CD4-positive, alpha-beta memory T cell (primary cell): ENCODE measurements at regions not wholly inside any gene's neighbourhood (a gene's known extent, or its start where the extent isn't known, plus 50 kb on each side); places are given as distances from the start of the nearest gene placed in this dataset.

Source experiments
- CTCF ChIA-PET: fragments of 350-600 bp; sonication (Branson Sonifier 250); formaldehyde crosslinking; loops from one replicate; lab custom pipeline; 2021; ENCODE audit warnings: inconsistent platforms; ENCODE audit not compliant: partially characterized antibody; lab: Charles Lee
- POLR2A ChIA-PET: fragments of 350-600 bp; sonication (Branson Sonifier 250); formaldehyde crosslinking; loops from one replicate; lab custom pipeline; 2021; ENCODE audit not compliant: partially characterized antibody; lab: Charles Lee
- DNase-seq, 5 donors: peaks; one replicate each; pipeline versions ENCODE4 v3.0.0 to v3.0.0-alpha.2; 2020 to 2022; ENCODE audit warnings: mixed read lengths in 1 of 5
- H3K27ac ChIP-seq: one replicate; pipeline ENCODE4 v1.7.0; 2013; ENCODE audit warnings: low read depth, low read length
- H3K27me3 ChIP-seq: 2 replicates; pipeline ENCODE4 v1.7.0; 2013; ENCODE audit warnings: mild to moderate bottlenecking, low read length, moderate library complexity; ENCODE audit not compliant: insufficient read depth
- H3K36me3 ChIP-seq: 2 replicates; pipeline ENCODE4 v1.7.0; 2013; ENCODE audit warnings: mild to moderate bottlenecking, low read length, moderate library complexity; ENCODE audit not compliant: insufficient read depth
- H3K4me1 ChIP-seq: 2 replicates; pipeline ENCODE4 v1.7.0; 2013; ENCODE audit warnings: mild to moderate bottlenecking, low read length, moderate library complexity; ENCODE audit not compliant: insufficient read depth
- H3K4me3 ChIP-seq, 2 donors: one replicate each; pipeline ENCODE4 v1.7.0; 2013; ENCODE audit warnings: low read length in 2 of 2, mild to moderate bottlenecking in 1 of 2
- H3K9me3 ChIP-seq, 2 donors: one replicate each; pipeline ENCODE4 v1.7.0; 2013; ENCODE audit warnings: low read length in 2 of 2, control low read depth in 1 of 2; ENCODE audit not compliant: control insufficient read depth in 1 of 2
- H3K27ac Mint-ChIP-seq, 7 donors: one replicate each; pipeline ENCODE4 v1.8.0; 2020 to 2021; ENCODE audit warnings: mixed read lengths in 7 of 7, mild to moderate bottlenecking in 6 of 7, inconsistent platforms in 3 of 7, moderate library complexity in 3 of 7
- H3K27me3 Mint-ChIP-seq, 2 donors: one replicate each; pipeline ENCODE4 v1.8.0; 2020 to 2021; ENCODE audit warnings: mixed read lengths in 2 of 2
- H3K36me3 Mint-ChIP-seq, 2 donors: one replicate each; pipeline ENCODE4 v1.8.0; 2020 to 2021; ENCODE audit warnings: mixed read lengths in 2 of 2, inconsistent platforms in 1 of 2, mild to moderate bottlenecking in 1 of 2
- H3K4me1 Mint-ChIP-seq, 4 donors: one replicate each; pipeline ENCODE4 v1.8.0; 2020 to 2021; ENCODE audit warnings: mixed read lengths in 4 of 4, mild to moderate bottlenecking in 1 of 4
- H3K4me3 Mint-ChIP-seq, 8 donors: one replicate each; pipeline ENCODE4 v1.8.0; 2020 to 2021; ENCODE audit warnings: mixed read lengths in 8 of 8, mild to moderate bottlenecking in 7 of 8, moderate library complexity in 6 of 8, inconsistent platforms in 3 of 8
- H3K9me3 Mint-ChIP-seq, 8 donors: one replicate each; pipeline ENCODE4 v1.8.0; 2020 to 2021; ENCODE audit warnings: mixed read lengths in 8 of 8, mild to moderate bottlenecking in 5 of 8, inconsistent platforms in 3 of 8, moderate library complexity in 1 of 8
- intact Hi-C: fragments of 100-400 bp; cut with micrococcal nuclease; formaldehyde crosslinking; loops from one replicate; pipeline ENCODE4 v1.15.1; 2023

DNA sequence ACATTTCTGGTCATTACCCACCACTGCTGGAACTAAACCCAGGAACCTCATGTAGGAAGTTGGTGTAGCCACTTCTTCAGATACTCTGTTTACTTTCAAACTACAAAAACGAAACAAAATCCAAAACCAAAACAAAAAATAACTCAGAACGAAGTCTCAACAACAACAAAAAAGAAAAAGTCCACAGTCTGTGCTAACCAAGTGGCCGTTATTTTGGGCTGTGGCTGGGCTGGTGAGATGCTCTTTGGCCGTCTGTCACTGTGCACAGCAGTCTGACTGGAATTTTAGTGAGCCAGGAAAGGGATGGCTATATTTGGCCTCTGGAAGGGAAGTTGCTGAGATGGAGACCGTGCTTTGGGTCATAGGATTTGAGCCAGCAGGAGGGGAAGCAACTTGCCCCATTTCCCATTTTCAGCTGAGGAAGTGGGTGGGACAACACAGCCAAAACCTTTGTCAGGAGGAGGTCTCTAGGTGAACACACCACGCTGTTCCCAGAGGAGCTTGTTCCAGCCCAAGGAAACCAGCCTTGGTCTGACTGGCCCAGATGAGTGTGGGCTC is 334.1 kb downstream of the ZSWIM6 start:
- peaks cover 0 to 2% (median 0%) of the 10 kb centered on the region in 8 donors for H3K9me3 Mint-ChIP-seq
- H3K27me3 Mint-ChIP-seq: peaks cover 5 to 13% of the 10 kb centered on the region in 2 donors
- Histone ChIP-seq H3K27ac (no peak overlapping the region), H3K27me3 (no peaks in the 10 kb centered on the region), H3K9me3 (no peaks in the 10 kb centered on the region), H3K4me3 (no peak overlapping the region), H3K4me1 (no peaks in the 10 kb centered on the region), H3K36me3 (no peaks in the 10 kb centered on the region)
- DNase-seq: no peak
- intact Hi-C loops: no loop called here
- H3K4me3 Mint-ChIP-seq: no peak overlapping the region
- POLR2A ChIA-PET: no interaction called here
- no peaks in the 10 kb centered on the region for H3K36me3 Mint-ChIP-seq
- CTCF ChIA-PET: interaction anchor here (1.8 kb wide), 1 partner anchor 8 kb away, joined by 22 read pairs; no protein-coding TSS in a partner anchor
- H3K27ac Mint-ChIP-seq: no peak overlapping the region
- H3K4me1 Mint-ChIP-seq: peaks cover 0 to 3% (median 0%) of the 10 kb centered on the region in 4 donors

GRCh38 chr5:61667525-61668218 is 335.6 kb downstream of the ZSWIM6 start:
- intact Hi-C loops: no loop called here
- Histone ChIP-seq H3K27ac (no peak overlapping the region), H3K27me3 (no peaks in the 10 kb centered on the region), H3K4me1 (no peaks in the 10 kb centered on the region), H3K9me3 (no peaks in the 10 kb centered on the region), H3K4me3 (no peak overlapping the region), H3K36me3 (no peaks in the 10 kb centered on the region)
- Mint-ChIP-seq H3K4me3 (no peak overlapping the region), H3K27ac (no peak overlapping the region), H3K36me3 (no peaks in the 10 kb centered on the region), H3K4me1 (peaks cover 0 to 3% (median 0%) of the 10 kb centered on the region in 4 donors), H3K9me3 (peaks cover 0 to 2% (median 0%) of the 10 kb centered on the region in 8 donors), H3K27me3 (peaks cover 5 to 14% of the 10 kb centered on the region in 2 donors)
- DNase-seq: no peak
- CTCF ChIA-PET: interaction anchor here (1.8 kb wide), 1 partner anchor 10 kb away, joined by 22 read pairs; no protein-coding TSS in a partner anchor
- POLR2A ChIA-PET: no interaction called here

DNA sequence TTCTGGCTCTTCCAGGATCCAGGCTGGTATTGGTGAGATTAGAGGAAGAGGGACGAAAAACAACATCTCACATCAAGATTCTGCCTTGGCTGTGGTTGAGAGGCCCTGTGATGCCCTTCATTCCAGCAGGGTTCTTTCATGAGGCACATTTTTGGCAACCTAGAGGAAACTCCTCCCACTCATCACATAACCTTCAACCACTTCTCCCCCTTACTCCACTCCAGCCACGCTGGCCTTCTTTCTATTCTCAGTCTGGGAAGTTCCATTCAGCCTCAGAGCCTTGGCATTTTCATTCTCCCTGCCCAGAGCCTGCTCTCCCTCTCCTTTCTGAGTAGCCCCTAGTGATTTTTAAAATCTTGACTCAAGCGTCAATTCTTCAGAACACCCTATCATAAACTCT is 337.5 kb downstream of the ZSWIM6 start:
- no peak overlapping the region for H3K4me3 Mint-ChIP-seq
- H3K27me3 ChIP-seq: no peaks in the 10 kb centered on the region
- ChIA-PET CTCF (interaction anchor here (1.2 to 2.2 kb wide), 2 partner anchors 11 to 12 kb away, joined by 4 to 16 read pairs; no protein-coding TSS in a partner anchor), POLR2A (no interaction called here)
- H3K27me3 Mint-ChIP-seq: peaks cover 5 to 14% of the 10 kb centered on the region in 2 donors
- intact Hi-C loops: no loop called here
- no peaks in the 10 kb centered on the region for H3K36me3 Mint-ChIP-seq
- no peak overlapping the region for H3K27ac ChIP-seq
- no peaks in the 10 kb centered on the region for H3K9me3 Mint-ChIP-seq
- H3K9me3 ChIP-seq: no peaks in the 10 kb centered on the region
- H3K4me3 ChIP-seq: no peak overlapping the region
- H3K27ac Mint-ChIP-seq: no peak overlapping the region
- H3K4me1 ChIP-seq: no peaks in the 10 kb centered on the region
- no peak for DNase-seq
- no peaks in the 10 kb centered on the region for H3K36me3 ChIP-seq
- peaks cover 0 to 3% (median 0%) of the 10 kb centered on the region in 4 donors for H3K4me1 Mint-ChIP-seq

DNA sequence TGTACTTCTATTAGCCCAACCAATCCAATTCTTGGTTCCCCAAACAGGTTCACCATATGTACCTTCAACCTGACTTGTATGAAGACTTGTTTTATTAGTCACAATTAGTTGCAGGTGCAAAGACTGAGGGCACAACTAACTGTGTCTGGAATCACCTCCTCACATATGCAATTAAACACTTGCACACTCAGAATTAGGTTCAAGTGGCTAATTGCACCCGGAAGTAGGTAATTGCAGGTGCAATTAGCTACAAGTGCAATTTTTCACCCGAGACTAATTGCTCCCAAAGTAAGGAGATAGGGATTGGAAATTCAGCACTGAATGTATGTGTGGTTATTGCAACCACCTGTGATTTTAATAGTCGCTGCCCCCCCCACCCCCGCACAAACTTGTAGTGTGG is 338.9 kb downstream of the ZSWIM6 start:
- Histone ChIP-seq H3K4me3 (no peak overlapping the region), H3K27ac (no peak overlapping the region), H3K4me1 (no peaks in the 10 kb centered on the region), H3K36me3 (no peaks in the 10 kb centered on the region), H3K9me3 (no peaks in the 10 kb centered on the region), H3K27me3 (no peaks in the 10 kb centered on the region)
- no peak for DNase-seq
- H3K36me3 Mint-ChIP-seq: no peaks in the 10 kb centered on the region
- CTCF ChIA-PET: interaction anchor here (0.8 to 2.2 kb wide), 2 partner anchors 8 to 13 kb away, joined by 3 to 16 read pairs; no protein-coding TSS in a partner anchor
- intact Hi-C loops: no loop called here
- H3K4me1 Mint-ChIP-seq: peaks cover 0 to 2% (median 0%) of the 10 kb centered on the region in 4 donors
- H3K4me3 Mint-ChIP-seq: no peak overlapping the region
- H3K9me3 Mint-ChIP-seq: no peaks in the 10 kb centered on the region
- H3K27me3 Mint-ChIP-seq: peaks cover 5 to 14% of the 10 kb centered on the region in 2 donors
- POLR2A ChIA-PET: no interaction called here
- H3K27ac Mint-ChIP-seq: no peak overlapping the region

- H3K4me3 Mint-ChIP-seq: no peak overlapping the region
- no peaks in the 10 kb centered on the region for H3K4me1 Mint-ChIP-seq
- POLR2A ChIA-PET: no interaction called here
These were observed 341.1 kb downstream of the ZSWIM6 start for GRCh38 chr5:61673007-61673735.

DNA sequence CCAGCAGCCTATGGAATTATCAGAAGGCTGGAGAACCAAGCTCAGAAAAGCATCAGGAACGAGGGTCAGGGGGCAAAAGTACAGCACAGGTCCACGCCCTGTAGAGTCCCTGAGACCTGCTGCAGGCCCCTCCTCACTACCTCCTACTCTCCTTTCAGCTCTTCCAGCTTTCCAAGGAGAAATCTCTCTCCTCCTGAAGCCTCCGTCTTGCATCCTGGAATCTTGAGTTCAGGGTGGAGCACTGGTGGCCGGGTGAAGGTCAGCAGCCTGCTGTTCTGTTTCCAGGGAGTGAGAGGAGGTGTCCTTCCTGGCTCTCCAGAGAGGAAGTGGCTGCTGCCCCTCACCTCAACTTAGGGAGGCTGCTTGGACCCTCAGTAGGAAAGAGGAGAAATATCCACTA is 342.3 kb downstream of the ZSWIM6 start:
- Histone ChIP-seq H3K9me3 (no peaks in the 10 kb centered on the region), H3K4me1 (no peaks in the 10 kb centered on the region), H3K4me3 (no peak overlapping the region), H3K36me3 (no peaks in the 10 kb centered on the region), H3K27me3 (no peaks in the 10 kb centered on the region), H3K27ac (no peak overlapping the region)
- no peak for DNase-seq
- Mint-ChIP-seq H3K9me3 (no peaks in the 10 kb centered on the region), H3K27ac (no peak overlapping the region), H3K4me3 (no peak overlapping the region), H3K36me3 (no peaks in the 10 kb centered on the region), H3K27me3 (peaks cover 3 to 9% of the 10 kb centered on the region in 2 donors), H3K4me1 (no peaks in the 10 kb centered on the region)
- ChIA-PET POLR2A (no interaction called here), CTCF (interaction anchor here (1.5 kb wide), 1 partner anchor 15 kb away, joined by 5 read pairs; no protein-coding TSS in a partner anchor)
- intact Hi-C loops: no loop called here

More at GRCh38 chr5:61673007-61673735, 341.1 kb downstream of the ZSWIM6 start:
- H3K27ac ChIP-seq: no peak overlapping the region
- no peaks in the 10 kb centered on the region for H3K9me3 ChIP-seq
- no peak overlapping the region for H3K4me3 ChIP-seq
- Mint-ChIP-seq H3K27ac (no peak overlapping the region), H3K36me3 (no peaks in the 10 kb centered on the region), H3K27me3 (peaks cover 5 to 11% of the 10 kb centered on the region in 2 donors), H3K9me3 (no peaks in the 10 kb centered on the region)
- DNase-seq: no peak
- no peaks in the 10 kb centered on the region for H3K36me3 ChIP-seq
- CTCF ChIA-PET: interaction anchor here (1.5 kb wide), 1 partner anchor 14 kb away, joined by 5 read pairs; no protein-coding TSS in a partner anchor
- intact Hi-C loops: no loop called here
- H3K27me3 ChIP-seq: no peaks in the 10 kb centered on the region
- H3K4me1 ChIP-seq: no peaks in the 10 kb centered on the region
